ENCODE measurements at regions not wholly inside any gene's neighbourhood (a gene's known extent, or its start where the extent isn't known, plus 50 kb on each side); places are given as distances from the start of the nearest gene placed in this dataset.

GRCh38 chr2:48039209-48039990, 133.1 kb upstream of the FBXO11 start:
- DNase-seq (ENCODE audit: low read depth), result no peak
- no peak overlapping the region for H3K4me3 ChIP-seq (ENCODE audit: low read depth, low read length)
- TF ChIP-seq, protein P1, sequence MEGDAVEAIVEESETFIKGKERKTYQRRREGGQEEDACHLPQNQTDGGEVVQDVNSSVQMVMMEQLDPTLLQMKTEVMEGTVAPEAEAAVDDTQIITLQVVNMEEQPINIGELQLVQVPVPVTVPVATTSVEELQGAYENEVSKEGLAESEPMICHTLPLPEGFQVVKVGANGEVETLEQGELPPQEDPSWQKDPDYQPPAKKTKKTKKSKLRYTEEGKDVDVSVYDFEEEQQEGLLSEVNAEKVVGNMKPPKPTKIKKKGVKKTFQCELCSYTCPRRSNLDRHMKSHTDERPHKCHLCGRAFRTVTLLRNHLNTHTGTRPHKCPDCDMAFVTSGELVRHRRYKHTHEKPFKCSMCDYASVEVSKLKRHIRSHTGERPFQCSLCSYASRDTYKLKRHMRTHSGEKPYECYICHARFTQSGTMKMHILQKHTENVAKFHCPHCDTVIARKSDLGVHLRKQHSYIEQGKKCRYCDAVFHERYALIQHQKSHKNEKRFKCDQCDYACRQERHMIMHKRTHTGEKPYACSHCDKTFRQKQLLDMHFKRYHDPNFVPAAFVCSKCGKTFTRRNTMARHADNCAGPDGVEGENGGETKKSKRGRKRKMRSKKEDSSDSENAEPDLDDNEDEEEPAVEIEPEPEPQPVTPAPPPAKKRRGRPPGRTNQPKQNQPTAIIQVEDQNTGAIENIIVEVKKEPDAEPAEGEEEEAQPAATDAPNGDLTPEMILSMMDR (IDR thresholded peaks at IDR 0.05; ENCODE audit: insufficient read depth, low read depth, low read length), result no peak

GRCh38 chr2:48043131-48043700, 136.9 kb upstream of the FBXO11 start:
- no peak overlapping the region for H3K4me3 ChIP-seq (ENCODE audit: low read depth, low read length)
- no peak for DNase-seq (ENCODE audit: low read depth)
- TF ChIP-seq, protein P1 (IDR thresholded peaks at IDR 0.05; ENCODE audit: insufficient read depth, low read depth, low read length), result no peak

DNA sequence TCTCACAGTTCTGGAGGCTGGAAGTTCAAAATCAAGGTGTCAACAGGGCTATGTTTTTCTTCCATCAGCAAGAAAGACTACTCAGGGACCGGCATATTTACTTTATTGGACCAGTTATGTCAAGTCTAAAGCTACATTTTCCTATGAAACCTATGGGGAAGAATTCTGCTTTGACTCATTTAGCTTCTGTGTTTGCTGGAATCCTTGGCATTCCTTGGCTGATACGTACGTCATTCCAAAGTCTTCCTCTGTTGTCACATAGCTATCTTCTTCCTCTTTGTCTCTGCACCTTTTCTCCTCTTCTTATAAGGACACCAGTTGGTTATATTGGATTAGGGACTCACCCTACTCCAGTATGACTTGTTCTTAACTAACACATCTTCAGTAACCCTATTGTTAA, 137.4 kb upstream of the FBXO11 start:
- no peak overlapping the region for H3K4me3 ChIP-seq (ENCODE audit: low read depth, low read length)
- TF ChIP-seq, protein P1 (IDR thresholded peaks at IDR 0.05; ENCODE audit: insufficient read depth, low read depth, low read length), result no peak
- no peak for DNase-seq (ENCODE audit: low read depth)

DNA sequence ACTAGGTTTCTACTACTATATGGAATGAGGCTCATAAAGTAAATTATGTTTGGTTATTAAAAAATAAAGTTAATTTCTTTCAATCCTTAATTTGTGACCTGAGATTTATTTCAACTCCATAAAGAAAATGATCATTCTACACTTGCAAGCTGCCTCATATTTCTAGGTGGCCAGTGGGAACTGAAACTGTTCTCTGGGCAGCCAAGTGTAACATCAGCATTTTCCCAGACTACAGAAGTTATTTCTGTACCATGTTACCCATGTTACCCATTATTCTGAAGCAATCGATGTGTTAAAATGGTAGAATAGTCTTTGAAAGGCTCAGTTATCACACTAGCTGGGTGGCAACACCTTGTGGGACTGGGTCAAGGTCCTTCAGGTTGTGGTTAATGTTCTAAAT, 139.3 kb upstream of the FBXO11 start:
- DNase-seq (ENCODE audit: low read depth), result no peak
- H3K4me3 ChIP-seq (ENCODE audit: low read depth, low read length), result no peak overlapping the region

DNA sequence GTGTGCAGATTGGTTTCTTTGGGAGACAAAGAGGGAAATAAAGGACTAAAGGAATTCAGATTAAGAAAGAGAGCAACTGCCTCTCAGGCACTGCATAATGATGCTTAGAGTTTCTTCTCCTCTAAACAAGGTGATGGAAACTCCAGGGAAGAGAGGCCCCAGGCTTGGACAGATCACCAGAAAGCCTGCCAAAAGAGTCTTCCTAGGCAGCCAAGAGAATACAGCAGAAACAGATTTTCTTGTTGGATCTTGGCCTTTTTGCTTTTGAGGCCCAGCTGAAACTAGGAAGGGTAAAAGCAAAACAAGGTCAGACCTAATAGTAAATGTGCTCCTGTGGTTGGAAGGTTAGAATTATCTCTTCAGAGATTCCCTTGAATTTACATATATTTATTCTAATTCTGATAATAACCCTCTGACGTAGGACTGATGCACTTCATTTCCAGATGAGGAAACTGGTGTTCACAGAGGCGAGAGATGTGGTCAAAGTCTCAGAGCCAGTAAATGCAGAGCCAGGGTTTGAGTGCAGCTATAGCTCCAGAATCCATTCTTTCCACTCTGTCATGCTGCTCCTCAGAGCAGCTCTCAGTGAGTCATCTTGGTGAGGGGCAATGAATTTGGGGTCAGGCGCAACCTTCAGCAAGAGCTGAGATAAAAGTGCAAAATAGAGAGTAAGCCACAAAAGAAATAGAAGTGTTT, 142.3 kb upstream of the FBXO11 start:
- TF ChIP-seq, protein P1 (IDR thresholded peaks at IDR 0.05; ENCODE audit: insufficient read depth, low read depth, low read length), result no peak
- no peak overlapping the region for H3K4me3 ChIP-seq (ENCODE audit: low read depth, low read length)
- DNase-seq (ENCODE audit: low read depth), result no peak

More for the DNA sequence above, 139.3 kb upstream of the FBXO11 start:
- TF ChIP-seq, protein P1 (IDR thresholded peaks at IDR 0.05; ENCODE audit: insufficient read depth, low read depth, low read length), result no peak

DNA sequence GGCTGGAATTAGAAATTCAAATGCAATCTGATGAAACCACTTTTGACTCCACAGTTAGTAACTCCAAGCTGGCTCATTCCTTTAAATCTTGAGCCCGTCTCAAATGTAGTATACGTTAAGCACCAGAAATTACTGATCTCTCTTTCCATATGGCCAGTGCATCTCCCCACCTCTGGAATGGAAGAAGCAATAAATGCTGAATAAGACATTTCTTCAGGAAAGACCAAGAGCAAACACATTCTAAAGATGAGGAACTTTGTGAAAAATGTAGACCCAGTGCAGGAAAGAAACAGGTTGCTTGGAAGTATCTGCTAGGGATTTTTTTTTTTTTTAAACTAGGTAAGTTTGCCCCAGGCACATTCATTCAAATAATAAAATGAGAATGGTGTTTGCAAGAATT, 143.1 kb upstream of the FBXO11 start:
- no peak for DNase-seq (ENCODE audit: low read depth)
- H3K4me3 ChIP-seq (ENCODE audit: low read depth, low read length), result no peak overlapping the region
- TF ChIP-seq, protein P1 (IDR thresholded peaks at IDR 0.05; ENCODE audit: insufficient read depth, low read depth, low read length), result no peak

Measured in fibroblast of villous mesenchyme (primary cell).